ENCODE measurements at regions not wholly inside any gene's neighbourhood (a gene's known extent, or its start where the extent isn't known, plus 50 kb on each side); places are given as distances from the start of the nearest gene placed in this dataset.
"Not testable (repeated sequence)": the region's sequence is repeated elsewhere in the genome, so short reads cannot be mapped to it uniquely, and the experiment has no call there.

DNA sequence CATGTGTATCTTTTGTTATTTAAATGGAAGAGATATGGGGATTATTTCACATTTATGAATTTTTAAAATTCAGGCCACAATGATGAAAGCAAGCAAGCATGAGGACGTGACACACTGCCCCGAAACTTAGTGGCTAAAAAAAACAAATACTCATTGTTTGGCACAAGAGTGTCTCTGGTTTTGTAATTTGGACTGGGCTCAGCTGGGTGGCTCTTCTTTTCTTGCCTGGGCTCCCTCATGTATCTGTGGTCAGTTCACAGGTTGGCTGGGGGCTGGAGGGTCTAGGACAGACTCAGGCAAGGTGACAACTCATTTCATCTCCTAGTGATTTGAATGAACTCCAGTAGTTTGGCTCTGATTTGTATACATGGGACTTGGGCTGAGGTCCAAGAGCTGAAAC, 238.4 kb upstream of the PRKX start:
- H3K4me3 ChIP-seq (ENCODE audit: low read length): no peak overlapping the region
- no peak for DNase-seq (ENCODE audit: low read depth, low spot score)

GRCh38 chrX:3950373-3950772, 236.9 kb upstream of the PRKX start:
- DNase-seq (ENCODE audit: low read depth, low spot score): no peak
- no peak overlapping the region for H3K4me3 ChIP-seq (ENCODE audit: low read length)

GRCh38 chrX:3943965-3944364, 230.5 kb upstream of the PRKX start:
- DNase-seq (ENCODE audit: low read depth, low spot score): no peak

DNA sequence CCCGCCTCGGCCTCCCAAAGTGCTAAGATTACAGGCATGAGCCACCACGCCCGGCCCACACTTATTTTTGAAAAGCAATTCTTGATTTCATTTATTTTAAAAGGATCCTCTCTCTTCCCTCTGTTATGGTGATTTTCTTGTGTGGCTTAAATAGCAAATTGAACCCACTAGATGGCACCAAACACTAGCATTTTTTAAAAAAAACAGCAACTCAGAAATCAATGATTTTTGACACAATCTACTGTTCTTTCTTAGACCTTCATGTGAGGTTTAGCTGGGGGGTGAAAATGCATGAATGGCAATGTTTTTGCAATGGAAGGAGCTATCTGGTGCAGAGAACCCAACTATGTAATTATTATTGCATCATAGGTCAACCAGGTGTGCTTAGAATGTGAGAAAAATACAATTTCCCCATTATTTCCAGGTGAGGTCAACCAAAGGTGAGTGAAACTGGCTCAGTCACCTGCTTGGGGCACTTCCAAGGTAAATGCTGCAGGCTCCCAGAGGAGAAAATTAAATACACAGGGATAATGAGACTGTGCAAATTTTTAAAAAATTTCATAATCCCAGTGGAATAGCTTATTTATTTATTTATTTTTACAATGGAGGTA, 226.7 kb upstream of the PRKX start:
- DNase-seq (ENCODE audit: low read depth, low spot score): peak; percentile 0

More at GRCh38 chrX:3943965-3944364, 230.5 kb upstream of the PRKX start:
- H3K4me3 ChIP-seq (ENCODE audit: low read length): no peak overlapping the region

DNA sequence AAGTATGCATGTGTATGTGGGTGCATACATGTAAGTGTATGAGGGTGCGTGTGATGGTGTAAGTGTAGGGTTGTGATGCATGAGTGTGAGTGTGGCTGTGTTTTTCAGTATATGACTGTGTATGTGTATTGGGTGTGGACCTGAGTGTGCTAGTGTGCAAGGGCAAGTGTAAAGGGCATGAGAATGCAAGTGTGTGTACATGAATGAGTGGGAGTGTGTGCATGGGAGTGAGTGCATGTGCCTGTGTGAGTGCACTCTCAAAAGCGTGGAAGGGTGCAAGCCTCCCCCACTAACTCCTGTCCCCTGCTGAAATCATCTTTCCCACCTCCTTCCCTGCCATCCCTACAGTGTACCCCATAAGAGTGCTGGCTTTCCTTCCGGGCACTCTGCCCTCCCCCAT, 225.1 kb upstream of the PRKX start:
- no peak for DNase-seq (ENCODE audit: low read depth, low spot score)
- no peak overlapping the region for H3K4me3 ChIP-seq (ENCODE audit: low read length)

More for the DNA sequence above, 226.7 kb upstream of the PRKX start:
- H3K4me3 ChIP-seq (ENCODE audit: low read length): no peak overlapping the region

DNA sequence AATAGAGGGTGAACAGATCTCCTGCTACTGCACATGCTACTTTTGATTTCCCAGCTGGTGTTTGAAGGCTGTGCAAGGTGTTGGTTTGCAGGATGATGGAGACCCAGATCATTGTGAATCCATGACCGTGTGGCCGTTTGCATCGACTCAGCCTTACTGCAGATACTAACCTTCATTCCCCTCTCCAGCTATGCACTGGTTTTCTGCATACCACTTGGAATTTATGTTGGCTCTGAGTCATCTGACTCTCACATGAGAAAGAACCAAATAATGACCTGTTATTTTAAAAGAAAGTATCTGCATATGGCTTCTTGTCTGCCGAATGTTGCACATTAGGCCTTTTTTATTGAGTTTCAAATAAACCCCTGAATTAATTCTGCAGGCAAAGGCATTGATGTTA, 221.7 kb upstream of the PRKX start:
- not testable (repeated sequence) for H3K4me3 ChIP-seq (ENCODE audit: low read length); DNase-seq (ENCODE audit: low read depth, low spot score)

- not testable (repeated sequence) for H3K4me3 ChIP-seq (ENCODE audit: low read length)
Measured at GRCh38 chrX:3920424-3921017, 207.1 kb upstream of the PRKX start.

GRCh38 chrX:3919668-3920423, 206.4 kb upstream of the PRKX start:
- not testable (repeated sequence) for DNase-seq (ENCODE audit: low read depth, low spot score); H3K4me3 ChIP-seq (ENCODE audit: low read length)

More at GRCh38 chrX:3920424-3921017, 207.1 kb upstream of the PRKX start:
- DNase-seq (ENCODE audit: low read depth, low spot score): not testable (repeated sequence)

DNA sequence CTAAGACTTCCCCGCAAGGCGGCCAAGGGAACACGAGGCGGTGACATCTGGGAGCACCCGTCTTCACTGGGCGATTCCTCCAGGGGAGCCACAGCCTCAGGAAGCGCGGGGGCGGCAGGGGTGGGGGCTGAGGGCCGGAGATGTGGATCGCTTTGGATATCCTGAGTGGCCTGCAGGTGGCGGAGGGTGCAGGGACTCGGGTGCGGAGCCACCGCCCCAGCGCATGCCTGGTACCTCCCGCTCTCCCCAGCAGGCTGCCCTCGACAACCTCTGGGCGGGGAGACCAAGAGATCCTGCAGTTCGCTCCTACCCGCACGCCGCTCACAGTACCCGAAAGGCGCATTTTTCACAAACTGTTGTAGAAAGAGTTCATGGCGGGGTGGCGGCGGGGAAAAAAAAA, 201.4 kb upstream of the PRKX start:
- DNase-seq (ENCODE audit: low read depth, low spot score); H3K4me3 ChIP-seq (ENCODE audit: low read length): not testable (repeated sequence)

DNA sequence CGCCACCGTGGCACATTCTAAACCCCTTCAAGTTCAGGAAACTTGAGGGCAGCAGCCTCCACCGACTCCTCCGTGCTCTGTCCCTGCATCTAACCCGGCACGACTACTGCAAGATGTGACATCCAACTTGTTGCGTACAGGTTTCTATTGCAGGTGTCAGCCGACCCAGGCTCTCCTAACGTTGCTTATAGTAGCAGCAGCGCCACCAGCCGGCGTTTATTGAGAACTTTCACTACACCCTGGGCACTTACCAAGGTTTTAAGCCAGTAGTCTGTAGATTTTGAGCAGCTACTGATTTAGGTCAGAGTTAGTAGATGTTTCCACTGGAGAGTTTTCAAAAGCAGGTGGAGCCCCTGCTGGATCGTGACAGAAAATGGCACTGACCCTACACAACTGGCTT, 200.6 kb upstream of the PRKX start:
- H3K4me3 ChIP-seq (ENCODE audit: low read length); DNase-seq (ENCODE audit: low read depth, low spot score): not testable (repeated sequence)

GRCh38 chrX:3911012-3911411, 197.6 kb upstream of the PRKX start:
- not testable (repeated sequence) for DNase-seq (ENCODE audit: low read depth, low spot score); H3K4me3 ChIP-seq (ENCODE audit: low read length)

- not testable (repeated sequence) for H3K4me3 ChIP-seq (ENCODE audit: low read length); DNase-seq (ENCODE audit: low read depth, low spot score)
Measured at GRCh38 chrX:3910611-3911010, 197.2 kb upstream of the PRKX start.

- not testable (repeated sequence) for H3K4me3 ChIP-seq (ENCODE audit: low read length); DNase-seq (ENCODE audit: low read depth, low spot score)
Measured at GRCh38 chrX:3905522-3906258, 192.2 kb upstream of the PRKX start.

DNA sequence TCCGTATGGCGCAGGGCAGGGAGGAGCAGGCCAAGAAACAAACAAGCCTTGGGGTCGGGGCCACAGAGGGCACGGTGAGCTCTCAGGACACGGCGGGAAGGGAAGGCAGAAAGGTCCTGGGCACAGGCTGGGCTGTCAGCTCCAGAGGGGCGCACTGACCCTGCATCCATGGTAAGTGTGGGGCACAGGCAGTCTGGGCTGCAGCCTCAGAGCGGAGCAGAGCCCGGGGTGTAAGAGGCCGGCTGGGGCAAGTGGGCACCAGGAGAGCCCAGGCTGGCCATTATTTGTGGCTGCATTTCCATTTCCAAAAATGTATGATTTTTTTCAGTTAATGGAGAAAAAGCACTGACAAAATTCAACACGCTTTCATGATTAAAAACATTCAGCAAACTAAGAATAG, 188.8 kb upstream of the PRKX start:
- not testable (repeated sequence) for H3K4me3 ChIP-seq (ENCODE audit: low read length); DNase-seq (ENCODE audit: low read depth, low spot score)

- DNase-seq (ENCODE audit: low read depth, low spot score); H3K4me3 ChIP-seq (ENCODE audit: low read length): not testable (repeated sequence)
Measured at GRCh38 chrX:3896755-3897154, 183.3 kb upstream of the PRKX start.

- DNase-seq (ENCODE audit: low read depth, low spot score); H3K4me3 ChIP-seq (ENCODE audit: low read length): not testable (repeated sequence)
Measured at GRCh38 chrX:3882553-3882920, 169.1 kb upstream of the PRKX start.

- not testable (repeated sequence) for H3K4me3 ChIP-seq (ENCODE audit: low read length); DNase-seq (ENCODE audit: low read depth, low spot score)
Measured at GRCh38 chrX:3881898-3882552, 168.6 kb upstream of the PRKX start.

DNA sequence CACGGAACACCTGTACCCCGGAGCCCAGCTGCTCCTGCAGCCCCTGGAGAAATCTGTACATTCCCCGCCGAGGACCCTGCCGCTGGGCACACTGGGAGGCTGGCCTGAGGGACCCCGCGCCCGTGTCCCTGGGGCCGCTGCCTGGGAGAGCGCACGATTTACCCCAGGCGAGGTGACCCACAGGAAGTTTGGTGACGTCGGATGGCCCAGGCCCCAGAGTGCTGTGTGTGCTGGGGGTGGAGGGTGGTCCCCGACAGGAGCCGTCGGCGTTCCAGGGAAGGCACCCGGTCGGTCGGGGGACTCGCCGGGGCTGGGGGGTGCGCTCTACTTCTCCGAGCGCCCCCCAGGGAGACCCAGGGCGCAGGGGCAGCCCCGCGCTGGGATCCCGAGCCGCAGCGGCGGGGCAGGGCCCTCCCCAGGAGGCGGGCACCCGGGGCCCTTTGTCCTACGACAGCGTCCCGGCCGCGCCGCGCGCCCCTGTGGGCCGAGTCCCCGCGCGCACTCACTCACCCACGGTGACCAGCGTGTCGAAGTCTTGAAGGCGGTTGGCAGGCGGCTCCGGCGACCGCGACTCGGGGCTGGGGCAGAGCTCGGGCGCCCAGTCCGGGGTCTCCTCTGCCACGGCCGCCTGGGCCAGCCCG, 167.9 kb upstream of the PRKX start:
- not testable (repeated sequence) for H3K4me3 ChIP-seq (ENCODE audit: low read length); DNase-seq (ENCODE audit: low read depth, low spot score)

GRCh38 chrX:3876393-3876792, 162.9 kb upstream of the PRKX start:
- not testable (repeated sequence) for H3K4me3 ChIP-seq (ENCODE audit: low read length); DNase-seq (ENCODE audit: low read depth, low spot score)

All from Jurkat, Clone E6-1 (cell line).